ENCODE measurements at regions not wholly inside any gene's neighbourhood (a gene's known extent, or its start where the extent isn't known, plus 50 kb on each side); places are given as distances from the start of the nearest gene placed in this dataset.

DNA sequence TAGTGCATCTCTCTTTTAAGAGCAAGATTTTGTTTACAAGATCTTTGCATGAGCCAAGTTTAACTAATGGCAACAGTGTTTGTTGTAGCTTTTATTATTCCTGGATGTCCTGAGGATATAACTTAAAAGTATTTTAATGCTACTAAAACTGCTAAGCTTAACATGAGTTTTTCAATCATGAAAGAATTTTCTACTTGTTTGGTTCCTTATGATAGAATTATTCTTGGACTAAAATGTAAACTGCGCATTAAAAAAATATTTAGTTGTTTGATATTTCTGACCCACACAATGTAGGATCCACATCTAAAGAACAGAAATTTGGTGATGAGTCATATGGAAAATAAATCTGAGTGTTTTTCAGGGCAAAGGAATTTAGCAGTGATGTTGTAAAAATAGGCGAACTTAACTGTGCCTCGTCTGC lies 70.8 kb downstream of the RAP2B start:
- H3K9me2 ChIP-seq (replicated peaks; ENCODE audit: control insufficient read depth, low read length), result no peaks in the 10 kb centered on the region
- H3K4me2 ChIP-seq (ENCODE audit: low read length), result no peak overlapping the region

DNA sequence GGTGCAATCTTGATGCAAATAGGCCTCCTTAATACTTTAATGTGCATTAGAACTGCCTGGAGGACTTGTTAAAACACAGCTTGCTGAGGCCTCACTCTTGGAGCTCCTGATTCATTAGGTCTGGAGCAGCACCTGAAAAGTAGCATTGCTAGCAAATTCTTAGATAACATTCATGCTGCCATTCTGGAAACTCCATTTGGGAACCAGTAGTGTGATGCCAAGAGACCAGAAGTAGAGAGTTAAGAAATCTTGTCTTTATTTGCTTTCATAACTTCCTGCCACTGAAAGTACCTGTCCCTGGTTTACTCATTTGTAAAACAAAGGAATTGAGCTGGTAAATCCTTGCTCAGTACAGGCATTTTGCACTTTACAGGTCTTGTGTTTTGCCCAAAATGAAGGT lies 72.0 kb downstream of the RAP2B start:
- H3K9me3 ChIP-seq (ENCODE audit: control insufficient read depth, insufficient read depth, low read length), result no peaks in the 10 kb centered on the region
- no peaks in the 10 kb centered on the region for H3K4me1 ChIP-seq (ENCODE audit: control insufficient read depth, low read length)
- H4K20me1 ChIP-seq (ENCODE audit: control insufficient read depth, insufficient read depth, low read depth, low read length), result no peaks in the 10 kb centered on the region
- no peak overlapping the region for H3K4me3 ChIP-seq (ENCODE audit: low read length)
- no peaks in the 10 kb centered on the region for H3K79me2 ChIP-seq (ENCODE audit: control insufficient read depth, low read length)
- H3K9me2 ChIP-seq (replicated peaks; ENCODE audit: control insufficient read depth, low read length), result no peaks in the 10 kb centered on the region
- TF ChIP-seq EZH2phosphoT487 (IDR thresholded peaks at IDR 0.05; ENCODE audit: borderline replicate concordance, low read length), result no peak
- TF ChIP-seq, protein P1, sequence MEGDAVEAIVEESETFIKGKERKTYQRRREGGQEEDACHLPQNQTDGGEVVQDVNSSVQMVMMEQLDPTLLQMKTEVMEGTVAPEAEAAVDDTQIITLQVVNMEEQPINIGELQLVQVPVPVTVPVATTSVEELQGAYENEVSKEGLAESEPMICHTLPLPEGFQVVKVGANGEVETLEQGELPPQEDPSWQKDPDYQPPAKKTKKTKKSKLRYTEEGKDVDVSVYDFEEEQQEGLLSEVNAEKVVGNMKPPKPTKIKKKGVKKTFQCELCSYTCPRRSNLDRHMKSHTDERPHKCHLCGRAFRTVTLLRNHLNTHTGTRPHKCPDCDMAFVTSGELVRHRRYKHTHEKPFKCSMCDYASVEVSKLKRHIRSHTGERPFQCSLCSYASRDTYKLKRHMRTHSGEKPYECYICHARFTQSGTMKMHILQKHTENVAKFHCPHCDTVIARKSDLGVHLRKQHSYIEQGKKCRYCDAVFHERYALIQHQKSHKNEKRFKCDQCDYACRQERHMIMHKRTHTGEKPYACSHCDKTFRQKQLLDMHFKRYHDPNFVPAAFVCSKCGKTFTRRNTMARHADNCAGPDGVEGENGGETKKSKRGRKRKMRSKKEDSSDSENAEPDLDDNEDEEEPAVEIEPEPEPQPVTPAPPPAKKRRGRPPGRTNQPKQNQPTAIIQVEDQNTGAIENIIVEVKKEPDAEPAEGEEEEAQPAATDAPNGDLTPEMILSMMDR (IDR thresholded peaks at IDR 0.05; ENCODE audit: low read depth, low read length, poor library complexity, severe bottlenecking), result no peak
- H3K36me3 ChIP-seq (ENCODE audit: control insufficient read depth, low read length), result no peaks in the 10 kb centered on the region
- no peak overlapping the region for H3K27ac ChIP-seq (ENCODE audit: low read depth, low read length)
- no peaks in the 10 kb centered on the region for H3F3A ChIP-seq (ENCODE audit: control insufficient read depth, insufficient read depth)
- H3K27me3 ChIP-seq (ENCODE audit: control insufficient read depth, low read length), result no peaks in the 10 kb centered on the region
- no peak overlapping the region for H3K4me2 ChIP-seq (ENCODE audit: low read length)

More for the DNA sequence above, 70.8 kb downstream of the RAP2B start:
- no peaks in the 10 kb centered on the region for H3K36me3 ChIP-seq (ENCODE audit: control insufficient read depth, low read length)
- no peak for TF ChIP-seq EZH2phosphoT487 (IDR thresholded peaks at IDR 0.05; ENCODE audit: borderline replicate concordance, low read length)
- TF ChIP-seq, protein P1 (IDR thresholded peaks at IDR 0.05; ENCODE audit: low read depth, low read length, poor library complexity, severe bottlenecking), result no peak
- no peaks in the 10 kb centered on the region for H3K79me2 ChIP-seq (ENCODE audit: control insufficient read depth, low read length)
- H3K4me3 ChIP-seq (ENCODE audit: low read length), result no peak overlapping the region
- no peaks in the 10 kb centered on the region for H3K27me3 ChIP-seq (ENCODE audit: control insufficient read depth, low read length)
- no peaks in the 10 kb centered on the region for H3F3A ChIP-seq (ENCODE audit: control insufficient read depth, insufficient read depth)
- H4K20me1 ChIP-seq (ENCODE audit: control insufficient read depth, insufficient read depth, low read depth, low read length), result no peaks in the 10 kb centered on the region
- H3K4me1 ChIP-seq (ENCODE audit: control insufficient read depth, low read length), result no peaks in the 10 kb centered on the region
- H3K27ac ChIP-seq (ENCODE audit: low read depth, low read length), result no peak overlapping the region
- no peaks in the 10 kb centered on the region for H3K9me3 ChIP-seq (ENCODE audit: control insufficient read depth, insufficient read depth, low read length)

GRCh38 chr3:153242896-153243295 lies 80.9 kb downstream of the RAP2B start:
- Histone ChIP-seq H3K27ac (ENCODE audit: low read depth, low read length) (no peak overlapping the region), H3F3A (ENCODE audit: control insufficient read depth, insufficient read depth) (no peaks in the 10 kb centered on the region), H3K36me3 (ENCODE audit: control insufficient read depth, low read length) (no peaks in the 10 kb centered on the region), H3K79me2 (ENCODE audit: control insufficient read depth, low read length) (no peaks in the 10 kb centered on the region), H3K9me3 (ENCODE audit: control insufficient read depth, insufficient read depth, low read length) (no peaks in the 10 kb centered on the region), H4K20me1 (ENCODE audit: control insufficient read depth, insufficient read depth, low read depth, low read length) (no peaks in the 10 kb centered on the region), H3K4me3 (ENCODE audit: low read length) (no peak overlapping the region), H3K27me3 (ENCODE audit: control insufficient read depth, low read length) (no peaks in the 10 kb centered on the region), H3K4me2 (ENCODE audit: low read length) (no peak overlapping the region), H3K4me1 (ENCODE audit: control insufficient read depth, low read length) (no peaks in the 10 kb centered on the region), H3K9me2 (replicated peaks; ENCODE audit: control insufficient read depth, low read length) (no peaks in the 10 kb centered on the region)
- TF ChIP-seq, protein P1 (IDR thresholded peaks at IDR 0.05; ENCODE audit: low read depth, low read length, poor library complexity, severe bottlenecking), result no peak
- no peak for TF ChIP-seq EZH2phosphoT487 (IDR thresholded peaks at IDR 0.05; ENCODE audit: borderline replicate concordance, low read length)

DNA sequence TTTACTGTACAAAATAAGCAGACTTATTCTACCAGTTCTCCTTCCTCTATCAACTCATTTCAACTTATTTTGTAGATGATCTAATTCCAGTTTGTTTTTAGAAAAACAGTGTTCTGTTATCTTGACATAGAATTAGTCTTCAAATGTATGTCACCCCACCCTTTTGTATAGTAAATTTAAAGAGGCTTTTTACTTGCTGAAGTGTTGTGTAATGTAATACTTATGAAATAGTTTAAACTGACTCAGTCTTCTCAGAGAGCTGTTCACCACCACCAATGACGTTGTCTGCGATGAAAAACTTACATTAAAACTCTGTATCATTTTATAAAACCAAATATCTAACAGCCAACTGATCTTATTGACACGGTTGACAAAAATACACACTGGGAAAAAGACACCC lies 82.9 kb downstream of the RAP2B start:
- Histone ChIP-seq H4K20me1 (ENCODE audit: control insufficient read depth, insufficient read depth, low read depth, low read length) (no peaks in the 10 kb centered on the region), H3K4me1 (ENCODE audit: control insufficient read depth, low read length) (no peaks in the 10 kb centered on the region), H3K27me3 (ENCODE audit: control insufficient read depth, low read length) (no peaks in the 10 kb centered on the region), H3K4me3 (ENCODE audit: low read length) (no peak overlapping the region), H3F3A (ENCODE audit: control insufficient read depth, insufficient read depth) (no peaks in the 10 kb centered on the region), H3K9me3 (ENCODE audit: control insufficient read depth, insufficient read depth, low read length) (no peaks in the 10 kb centered on the region), H3K9me2 (replicated peaks; ENCODE audit: control insufficient read depth, low read length) (no peaks in the 10 kb centered on the region), H3K4me2 (ENCODE audit: low read length) (no peak overlapping the region), H3K36me3 (ENCODE audit: control insufficient read depth, low read length) (no peaks in the 10 kb centered on the region), H3K27ac (ENCODE audit: low read depth, low read length) (no peak overlapping the region), H3K79me2 (ENCODE audit: control insufficient read depth, low read length) (no peaks in the 10 kb centered on the region)
- TF ChIP-seq, protein P1 (IDR thresholded peaks at IDR 0.05; ENCODE audit: low read depth, low read length, poor library complexity, severe bottlenecking), result no peak
- TF ChIP-seq EZH2phosphoT487 (IDR thresholded peaks at IDR 0.05; ENCODE audit: borderline replicate concordance, low read length), result no peak
